Body of pancreas (tissue), 4 donors: ENCODE measurements at regions not wholly inside any gene's neighbourhood (a gene's known extent, or its start where the extent isn't known, plus 50 kb on each side); places are given as distances from the start of the nearest gene placed in this dataset.

Experiments
- ATAC-seq: fragments of 150-250 bp; one replicate; pipeline ENCODE4 v1.9.1; 2016
- DNase-seq, 4 donors: peaks; one replicate each; pipeline ENCODE4 v3.0.0-alpha.2; 2019
- H3K27ac ChIP-seq, 4 donors: fragments of 200-600 bp; sonication (generic); 1 replicate in 3 of 4; 2 replicates in 1 of 4; pipeline versions ENCODE4 v1.5.1 to v1.6.1; 2016 to 2019; ENCODE audit warnings: mild to moderate bottlenecking in 1 of 4, mixed read lengths in 1 of 4, moderate library complexity in 1 of 4
- H3K27me3 ChIP-seq, 2 donors: fragments of 200-600 bp; sonication (generic); one replicate each; pipeline ENCODE4 v1.6.0; 2016; ENCODE audit warnings: mild to moderate bottlenecking in 1 of 2
- H3K36me3 ChIP-seq, 2 donors: fragments of 200-600 bp; sonication (generic); replicated peaks in 1 of 2; 2 replicates each; pipeline ENCODE4 v1.5.1; 2016; ENCODE audit warnings: low read depth in 2 of 2; ENCODE audit not compliant: insufficient read depth in 1 of 2
- H3K4me1 ChIP-seq: fragments of 200-600 bp; sonication (generic); one replicate; pipeline ENCODE4 v1.6.0; 2016
- H3K4me3 ChIP-seq, 2 donors: fragments of 200-600 bp; sonication (generic); 1 replicate in 1 of 2; 2 replicates in 1 of 2; pipeline ENCODE4 v1.5.1; 2016 to 2019
- H3K9me3 ChIP-seq, 3 donors: fragments of 200-600 bp; sonication (generic); 1 replicate in 2 of 3; 2 replicates in 1 of 3; pipeline ENCODE4 v1.5.1; 2016
- POLR2A ChIP-seq, 3 donors: fragments of 450-650 bp; IDR thresholded peaks; one replicate each; pipeline ENCODE4 v1.6.1; 2016; ENCODE audit warnings: antibody characterized with exemption in 3 of 3, mild to moderate bottlenecking in 2 of 3
- WGBS, 2 donors: methylation state at CpG; one replicate each; pipeline ENCODE4 v1.1.5; 2017; 5-methylcytosine and 5-hydroxymethylcytosine counted together
- intact Hi-C: fragments of 100-400 bp; cut with DNase I; formaldehyde crosslinking; loops from one replicate; pipeline ENCODE4 v1.15.1; 2023
- TF ChIP-seq, protein P1 (sequence below), 7 experiments: fragments of 450-650 bp in 4 of 7; fragments of 200-600 bp in 3 of 7; sonication (generic) in 3 of 7; IDR thresholded peaks; one replicate each; pipeline ENCODE4 v1.5.1; 2016 to 2019; ENCODE audit warnings: antibody characterized with exemption in 7 of 7

GRCh38 chr18:77340815-77341214 is 91.2 kb downstream of the GALR1 start:
- no peaks in the 10 kb centered on the region for H3K27me3 ChIP-seq
- DNase-seq (no peak), ATAC-seq (no peak)
- H3K4me3 ChIP-seq, result no peak overlapping the region
- no peak overlapping the region for H3K27ac ChIP-seq
- H3K4me1 ChIP-seq, result no peaks in the 10 kb centered on the region
- H3K36me3 ChIP-seq, result no peaks in the 10 kb centered on the region
- 66 to 85% methylated on average over 3 to 7 of the region's 7 CpGs for WGBS, 2 donors
- intact Hi-C loops, result no loop called here
- H3K9me3 ChIP-seq, result no peaks in the 10 kb centered on the region
- TF ChIP-seq, protein P1, sequence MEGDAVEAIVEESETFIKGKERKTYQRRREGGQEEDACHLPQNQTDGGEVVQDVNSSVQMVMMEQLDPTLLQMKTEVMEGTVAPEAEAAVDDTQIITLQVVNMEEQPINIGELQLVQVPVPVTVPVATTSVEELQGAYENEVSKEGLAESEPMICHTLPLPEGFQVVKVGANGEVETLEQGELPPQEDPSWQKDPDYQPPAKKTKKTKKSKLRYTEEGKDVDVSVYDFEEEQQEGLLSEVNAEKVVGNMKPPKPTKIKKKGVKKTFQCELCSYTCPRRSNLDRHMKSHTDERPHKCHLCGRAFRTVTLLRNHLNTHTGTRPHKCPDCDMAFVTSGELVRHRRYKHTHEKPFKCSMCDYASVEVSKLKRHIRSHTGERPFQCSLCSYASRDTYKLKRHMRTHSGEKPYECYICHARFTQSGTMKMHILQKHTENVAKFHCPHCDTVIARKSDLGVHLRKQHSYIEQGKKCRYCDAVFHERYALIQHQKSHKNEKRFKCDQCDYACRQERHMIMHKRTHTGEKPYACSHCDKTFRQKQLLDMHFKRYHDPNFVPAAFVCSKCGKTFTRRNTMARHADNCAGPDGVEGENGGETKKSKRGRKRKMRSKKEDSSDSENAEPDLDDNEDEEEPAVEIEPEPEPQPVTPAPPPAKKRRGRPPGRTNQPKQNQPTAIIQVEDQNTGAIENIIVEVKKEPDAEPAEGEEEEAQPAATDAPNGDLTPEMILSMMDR (IDR thresholded peaks at IDR 0.05), result no peak
- TF ChIP-seq POLR2A (IDR thresholded peaks at IDR 0.05), result no peak

GRCh38 chr18:77341527-77342325 is 92.1 kb downstream of the GALR1 start:
- intact Hi-C loops, result no loop called here
- Histone ChIP-seq H3K4me3 (no peak overlapping the region), H3K9me3 (no peaks in the 10 kb centered on the region), H3K36me3 (no peaks in the 10 kb centered on the region), H3K27ac (no peak overlapping the region), H3K27me3 (no peaks in the 10 kb centered on the region), H3K4me1 (no peaks in the 10 kb centered on the region)
- WGBS, 2 donors, result 76 to 84% methylated on average over 17 of the region's 17 CpGs
- ATAC-seq (no peak), DNase-seq (no peak)
- no peak for TF ChIP-seq POLR2A (IDR thresholded peaks at IDR 0.05)
- TF ChIP-seq, protein P1 (IDR thresholded peaks at IDR 0.05), result no peak

DNA sequence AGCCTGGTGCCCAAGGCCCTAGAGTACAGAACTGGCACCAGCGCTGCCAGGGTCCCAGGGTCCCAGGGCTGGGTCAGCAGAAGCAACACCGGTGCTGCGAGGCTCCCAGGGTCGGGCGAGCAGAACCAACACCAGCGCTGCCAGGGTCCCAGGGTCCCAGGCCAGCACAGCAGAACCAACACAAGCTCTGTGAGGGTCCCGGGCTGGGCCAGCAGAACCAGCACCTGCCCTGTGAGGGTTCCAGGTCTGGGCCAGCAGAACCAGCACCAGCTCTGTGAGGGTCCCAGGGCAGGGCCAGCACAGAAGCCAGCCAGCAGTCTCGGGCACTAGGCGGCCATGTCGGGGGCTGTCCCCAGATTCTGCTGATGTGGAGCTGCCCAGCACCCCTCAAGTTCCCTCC is 93.1 kb downstream of the GALR1 start:
- Histone ChIP-seq H3K36me3 (no peaks in the 10 kb centered on the region), H3K27ac (no peak overlapping the region), H3K4me1 (no peaks in the 10 kb centered on the region), H3K27me3 (no peaks in the 10 kb centered on the region), H3K9me3 (no peaks in the 10 kb centered on the region), H3K4me3 (no peak overlapping the region)
- intact Hi-C loops, result no loop called here
- TF ChIP-seq POLR2A (IDR thresholded peaks at IDR 0.05), result no peak
- TF ChIP-seq, protein P1 (IDR thresholded peaks at IDR 0.05), result no peak
- ATAC-seq, result no peak
- no peak for DNase-seq
- WGBS, 2 donors, result 89 to 100% methylated on average over 3 to 9 of the region's 10 CpGs

DNA sequence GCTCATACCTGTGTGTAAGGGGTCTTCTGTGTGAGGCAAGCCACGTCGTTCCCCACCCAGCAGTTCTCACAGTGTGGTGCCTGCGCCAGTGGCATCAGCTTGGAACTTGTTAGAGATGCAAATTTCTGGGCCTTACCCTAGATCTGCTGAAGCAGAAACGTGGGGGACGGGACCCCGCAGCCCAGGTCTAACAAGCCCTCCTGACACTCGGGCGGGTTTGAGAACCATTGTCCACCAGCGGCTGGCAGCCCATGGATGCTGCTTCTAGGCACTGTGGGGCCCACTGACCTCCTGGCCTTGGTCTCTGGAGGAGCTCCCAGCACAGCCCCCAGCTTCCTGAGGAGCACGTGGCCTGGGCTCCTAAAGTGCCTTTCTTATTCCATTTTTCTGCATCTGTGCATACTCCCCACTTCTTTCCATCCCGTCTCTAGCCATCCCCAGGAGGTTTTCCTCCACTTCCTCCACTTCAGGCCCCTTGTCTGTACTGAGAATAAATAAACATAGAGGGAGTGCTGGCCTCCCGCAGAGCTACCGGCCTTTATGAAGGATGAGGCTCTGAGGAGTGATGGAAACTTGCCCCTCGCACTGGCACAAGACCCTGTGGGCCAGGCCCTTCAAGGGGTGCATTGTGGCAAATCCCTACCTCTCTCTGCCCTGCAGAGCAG is 94.3 kb downstream of the GALR1 start:
- no peak for TF ChIP-seq POLR2A (IDR thresholded peaks at IDR 0.05)
- TF ChIP-seq, protein P1 (IDR thresholded peaks at IDR 0.05), result no peak
- 67 to 74% methylated on average over 11 to 14 of the region's 14 CpGs for WGBS, 2 donors
- no peak overlapping the region for H3K4me3 ChIP-seq
- no peaks in the 10 kb centered on the region for H3K4me1 ChIP-seq
- no peak for ATAC-seq
- DNase-seq, result no peak
- H3K9me3 ChIP-seq, result no peaks in the 10 kb centered on the region
- H3K27me3 ChIP-seq, result no peaks in the 10 kb centered on the region
- intact Hi-C loops, result no loop called here
- no peak overlapping the region for H3K27ac ChIP-seq
- no peaks in the 10 kb centered on the region for H3K36me3 ChIP-seq
